CD14-positive monocyte (primary cell): ENCODE measurements at regions not wholly inside any gene's neighbourhood (a gene's known extent, or its start where the extent isn't known, plus 50 kb on each side); places are given as distances from the start of the nearest gene placed in this dataset.

ENCODE experiments used
- DNase-seq, 3 donors: peaks; one replicate each; pipeline ENCODE4 v3.0.0-alpha.2; 2011 to 2022
- H2AFZ ChIP-seq: 2 replicates; pipeline ENCODE4 v1.6.0; 2012; ENCODE audit warnings: mild to moderate bottlenecking, low read depth, low read length, inconsistent platforms; ENCODE audit not compliant: insufficient read depth, poor library complexity, severe bottlenecking
- H3K27ac ChIP-seq, 2 donors: 1 replicate in 1 of 2; 2 replicates in 1 of 2; pipeline ENCODE4 v1.5.1; 2012 to 2013; ENCODE audit warnings: low read length in 2 of 2, control low read depth in 1 of 2, inconsistent platforms in 1 of 2, low read depth in 1 of 2, mild to moderate bottlenecking in 1 of 2
- H3K27me3 ChIP-seq, 2 donors: one replicate each; pipeline versions ENCODE4 v1.6.0 to v1.6.1; 2011 to 2013; ENCODE audit warnings: low read length in 2 of 2; ENCODE audit not compliant: control insufficient read depth in 2 of 2, insufficient read depth in 2 of 2
- H3K36me3 ChIP-seq, 2 donors: replicated peaks in 1 of 2; 1 replicate in 1 of 2; 2 replicates in 1 of 2; pipeline versions ENCODE4 v1.5.1 to v1.6.1; 2012 to 2013; ENCODE audit warnings: low read length in 2 of 2, control low read depth in 1 of 2, inconsistent platforms in 1 of 2, mild to moderate bottlenecking in 1 of 2; ENCODE audit not compliant: insufficient read depth in 2 of 2, control insufficient read depth in 1 of 2
- H3K4me1 ChIP-seq, 2 donors: 1 replicate in 1 of 2; 2 replicates in 1 of 2; pipeline versions ENCODE4 v1.5.1 to v1.6.1; 2012 to 2013; ENCODE audit warnings: low read length in 2 of 2, control low read depth in 1 of 2, inconsistent platforms in 1 of 2, mild to moderate bottlenecking in 1 of 2, moderate library complexity in 1 of 2; ENCODE audit not compliant: insufficient read depth in 2 of 2, control insufficient read depth in 1 of 2
- H3K4me2 ChIP-seq: replicated peaks from 2 replicates; pipeline ENCODE3; 2012; ENCODE audit warnings: low read length, moderate library complexity, mild to moderate bottlenecking; ENCODE audit not compliant: poor library complexity, severe bottlenecking; ENCODE audit errors: extremely low read depth
- H3K4me3 ChIP-seq, 3 experiments: fragments of 200-600 bp in 1 of 3; sonication (generic) in 1 of 3; replicated peaks in 1 of 3; 1 replicate in 2 of 3; 2 replicates in 1 of 3; pipeline ENCODE4 v1.5.1; 2011 to 2013; ENCODE audit warnings: low read length in 3 of 3, mild to moderate bottlenecking in 3 of 3, control low read depth in 2 of 3, low read depth in 2 of 3, inconsistent platforms in 1 of 3, moderate library complexity in 1 of 3
- H3K79me2 ChIP-seq: 2 replicates; pipeline ENCODE4 v1.6.0; 2012; ENCODE audit warnings: mild to moderate bottlenecking, control low read depth, inconsistent platforms, low read length, moderate library complexity; ENCODE audit not compliant: insufficient read depth
- H3K9ac ChIP-seq: 2 replicates; pipeline ENCODE4 v1.6.0; 2017; ENCODE audit warnings: low read length, mild to moderate bottlenecking; ENCODE audit not compliant: insufficient read depth, poor library complexity, severe bottlenecking
- H3K9me3 ChIP-seq, 2 donors: replicated peaks in 1 of 2; 1 replicate in 1 of 2; 2 replicates in 1 of 2; pipeline versions ENCODE4 v1.5.1 to v1.6.1; 2012 to 2013; ENCODE audit warnings: low read length in 2 of 2, control low read depth in 1 of 2; ENCODE audit not compliant: control insufficient read depth in 1 of 2, insufficient read depth in 1 of 2
- H4K20me1 ChIP-seq: 2 replicates; pipeline ENCODE4 v1.6.0; 2012; ENCODE audit warnings: mild to moderate bottlenecking, low read length, control low read depth, moderate library complexity; ENCODE audit not compliant: insufficient read depth
- H3K27ac Mint-ChIP-seq, 7 donors: one replicate each; pipeline ENCODE4 v1.8.0; 2020; ENCODE audit warnings: mild to moderate bottlenecking in 7 of 7, mixed read lengths in 7 of 7, moderate library complexity in 6 of 7, inconsistent platforms in 2 of 7
- H3K27me3 Mint-ChIP-seq, 3 donors: one replicate each; pipeline ENCODE4 v1.8.0; 2021 to 2022; ENCODE audit warnings: low read depth in 3 of 3, mild to moderate bottlenecking in 3 of 3, mixed read lengths in 3 of 3, moderate library complexity in 3 of 3, inconsistent platforms in 1 of 3
- H3K36me3 Mint-ChIP-seq, 2 donors: one replicate each; pipeline ENCODE4 v1.8.0; 2020; ENCODE audit warnings: mixed read lengths in 2 of 2, inconsistent platforms in 1 of 2, mild to moderate bottlenecking in 1 of 2
- H3K4me1 Mint-ChIP-seq: one replicate; pipeline ENCODE4 v1.8.0; 2020; ENCODE audit warnings: mild to moderate bottlenecking, mixed read lengths
- H3K4me3 Mint-ChIP-seq, 2 donors: one replicate each; pipeline ENCODE4 v1.8.0; 2020; ENCODE audit warnings: mild to moderate bottlenecking in 2 of 2, mixed read lengths in 2 of 2, moderate library complexity in 1 of 2
- H3K9me3 Mint-ChIP-seq, 7 donors: one replicate each; pipeline ENCODE4 v1.8.0; 2020 to 2022; ENCODE audit warnings: mixed read lengths in 7 of 7, mild to moderate bottlenecking in 6 of 7, moderate library complexity in 6 of 7, inconsistent platforms in 2 of 7
- WGBS: methylation state at CpG from one replicate; pipeline ENCODE4 v1.1.5; 2013; ENCODE audit warnings: missing lambda C conversion rate; ENCODE audit not compliant: insufficient coverage; 5-methylcytosine and 5-hydroxymethylcytosine counted together
- intact Hi-C, 2 donors: fragments of 100-400 bp; cut with micrococcal nuclease; formaldehyde crosslinking; loops; one replicate each; pipeline versions ENCODE4 v1.15.0 to v1.15.1; 2023
- TF ChIP-seq, protein P1 (sequence below): fragments of 200-600 bp; IDR thresholded peaks from one replicate; pipeline ENCODE4 v1.8.0; 2022; ENCODE audit warnings: antibody characterized with exemption, mild to moderate bottlenecking

DNA sequence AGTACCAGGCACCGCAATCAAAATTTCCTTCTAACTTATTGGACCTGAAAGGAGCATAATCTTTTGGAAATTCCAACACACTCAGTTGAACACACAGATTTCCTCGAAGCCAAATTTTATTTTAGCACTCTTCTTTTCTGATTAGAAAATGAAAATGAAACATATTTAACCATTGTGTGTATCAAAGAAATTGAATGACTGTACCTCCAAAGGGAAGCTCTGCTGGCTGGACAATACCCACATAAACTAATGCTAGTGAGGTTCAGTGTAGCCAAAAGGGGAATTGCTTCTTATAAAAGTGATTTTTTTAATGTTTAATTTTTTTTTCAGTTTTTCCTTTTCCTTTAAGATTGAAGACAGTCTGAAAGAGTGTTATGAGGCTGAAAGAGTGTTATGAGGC lies 239.6 kb upstream of the NREP start:
- H3K4me1 ChIP-seq: no peaks in the 10 kb centered on the region
- no peaks in the 10 kb centered on the region for H3K36me3 Mint-ChIP-seq
- H2AFZ ChIP-seq: no peak overlapping the region
- H3K27me3 Mint-ChIP-seq: peaks cover 0 to 1% (median 0%) of the 10 kb centered on the region in 3 donors
- H3K9me3 ChIP-seq: no peaks in the 10 kb centered on the region
- no peaks in the 10 kb centered on the region for H3K36me3 ChIP-seq
- H3K9me3 Mint-ChIP-seq: peaks cover 2 to 12% (median 7%) of the 10 kb centered on the region in 7 donors
- no peaks in the 10 kb centered on the region for H3K27me3 ChIP-seq
- no peak overlapping the region for H3K4me3 ChIP-seq
- no peak overlapping the region for H3K4me2 ChIP-seq
- no peak overlapping the region for H3K27ac Mint-ChIP-seq
- DNase-seq: no peak
- H3K4me3 Mint-ChIP-seq: no peak overlapping the region
- no peak overlapping the region for H3K27ac ChIP-seq
- TF ChIP-seq, protein P1, sequence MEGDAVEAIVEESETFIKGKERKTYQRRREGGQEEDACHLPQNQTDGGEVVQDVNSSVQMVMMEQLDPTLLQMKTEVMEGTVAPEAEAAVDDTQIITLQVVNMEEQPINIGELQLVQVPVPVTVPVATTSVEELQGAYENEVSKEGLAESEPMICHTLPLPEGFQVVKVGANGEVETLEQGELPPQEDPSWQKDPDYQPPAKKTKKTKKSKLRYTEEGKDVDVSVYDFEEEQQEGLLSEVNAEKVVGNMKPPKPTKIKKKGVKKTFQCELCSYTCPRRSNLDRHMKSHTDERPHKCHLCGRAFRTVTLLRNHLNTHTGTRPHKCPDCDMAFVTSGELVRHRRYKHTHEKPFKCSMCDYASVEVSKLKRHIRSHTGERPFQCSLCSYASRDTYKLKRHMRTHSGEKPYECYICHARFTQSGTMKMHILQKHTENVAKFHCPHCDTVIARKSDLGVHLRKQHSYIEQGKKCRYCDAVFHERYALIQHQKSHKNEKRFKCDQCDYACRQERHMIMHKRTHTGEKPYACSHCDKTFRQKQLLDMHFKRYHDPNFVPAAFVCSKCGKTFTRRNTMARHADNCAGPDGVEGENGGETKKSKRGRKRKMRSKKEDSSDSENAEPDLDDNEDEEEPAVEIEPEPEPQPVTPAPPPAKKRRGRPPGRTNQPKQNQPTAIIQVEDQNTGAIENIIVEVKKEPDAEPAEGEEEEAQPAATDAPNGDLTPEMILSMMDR: no peak
- H4K20me1 ChIP-seq: no peaks in the 10 kb centered on the region
- H3K9ac ChIP-seq: no peak overlapping the region
- H3K4me1 Mint-ChIP-seq: no peaks in the 10 kb centered on the region
- intact Hi-C loops: no loop called here
- 100% methylated on average over 1 of the region's 2 CpGs for WGBS
- no peaks in the 10 kb centered on the region for H3K79me2 ChIP-seq

DNA sequence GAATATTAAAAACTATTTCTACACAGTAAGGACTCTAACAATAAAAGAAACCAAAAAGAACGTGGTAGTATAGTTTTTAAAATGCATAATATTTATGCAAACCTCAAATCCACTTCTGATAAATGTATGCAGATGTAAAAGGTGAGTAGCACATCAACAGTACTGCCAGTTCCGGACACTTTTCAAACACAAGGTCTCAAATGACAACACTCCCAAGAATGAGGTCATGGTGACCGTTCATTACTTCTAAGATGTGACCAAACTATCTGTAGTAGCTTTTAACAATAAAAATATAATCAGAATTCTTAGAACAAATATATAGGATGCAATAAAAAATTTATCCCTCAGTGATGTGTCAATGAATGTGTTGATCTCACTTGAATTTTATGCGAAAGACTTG lies 238.7 kb upstream of the NREP start:
- Histone ChIP-seq H3K9ac (no peak overlapping the region), H3K79me2 (no peaks in the 10 kb centered on the region), H3K4me2 (no peak overlapping the region), H3K36me3 (no peaks in the 10 kb centered on the region), H3K27me3 (no peaks in the 10 kb centered on the region), H4K20me1 (no peaks in the 10 kb centered on the region), H2AFZ (no peak overlapping the region), H3K4me1 (no peaks in the 10 kb centered on the region), H3K27ac (no peak overlapping the region), H3K4me3 (no peak overlapping the region), H3K9me3 (no peaks in the 10 kb centered on the region)
- Mint-ChIP-seq H3K27me3 (peaks cover 0 to 1% (median 0%) of the 10 kb centered on the region in 3 donors), H3K9me3 (peaks cover 2 to 16% (median 9%) of the 10 kb centered on the region in 7 donors), H3K4me3 (no peak overlapping the region), H3K27ac (no peak overlapping the region), H3K4me1 (no peaks in the 10 kb centered on the region), H3K36me3 (no peaks in the 10 kb centered on the region)
- no peak for DNase-seq
- intact Hi-C loops: no loop called here
- WGBS: no CpG with 5 or more reads among the region's 4 CpGs
- TF ChIP-seq, protein P1: no peak
